ENCODE measurements at regions not wholly inside any gene's neighbourhood (a gene's known extent, or its start where the extent isn't known, plus 50 kb on each side); places are given as distances from the start of the nearest gene placed in this dataset.

DNA sequence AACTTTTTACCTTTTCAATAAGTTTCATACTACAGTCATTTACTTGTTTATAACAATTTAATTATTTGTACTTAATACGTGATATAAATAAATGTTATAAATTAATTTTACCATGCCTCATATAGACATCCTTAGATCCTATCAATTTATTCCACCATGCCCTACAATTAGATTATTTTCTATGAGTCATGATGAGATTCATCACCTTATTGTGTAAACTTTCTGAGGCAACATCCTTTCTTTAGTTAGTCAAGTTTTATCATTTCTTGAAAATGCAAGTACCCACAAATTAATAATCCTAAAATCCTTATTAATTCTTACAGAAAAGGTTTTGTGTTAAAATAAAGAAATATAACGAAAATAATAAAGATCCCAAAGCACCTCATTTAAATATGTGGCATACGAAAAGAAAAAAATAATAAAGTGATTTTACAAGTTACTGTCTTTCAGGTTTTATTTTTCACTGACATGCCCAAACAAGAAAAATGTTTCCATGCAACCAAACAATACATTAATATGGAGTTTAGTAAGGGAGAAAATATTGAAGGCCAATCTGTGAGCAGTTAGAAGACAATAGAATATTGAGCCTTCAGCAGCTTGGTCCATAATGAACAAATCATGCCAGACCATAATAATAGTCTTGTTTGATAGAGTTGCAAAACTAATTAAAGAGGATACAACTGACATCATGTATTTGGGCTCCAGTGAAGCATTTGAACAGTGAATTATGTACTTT, 188.7 kb upstream of the MRPS30 start:
- TF ChIP-seq, protein P1, sequence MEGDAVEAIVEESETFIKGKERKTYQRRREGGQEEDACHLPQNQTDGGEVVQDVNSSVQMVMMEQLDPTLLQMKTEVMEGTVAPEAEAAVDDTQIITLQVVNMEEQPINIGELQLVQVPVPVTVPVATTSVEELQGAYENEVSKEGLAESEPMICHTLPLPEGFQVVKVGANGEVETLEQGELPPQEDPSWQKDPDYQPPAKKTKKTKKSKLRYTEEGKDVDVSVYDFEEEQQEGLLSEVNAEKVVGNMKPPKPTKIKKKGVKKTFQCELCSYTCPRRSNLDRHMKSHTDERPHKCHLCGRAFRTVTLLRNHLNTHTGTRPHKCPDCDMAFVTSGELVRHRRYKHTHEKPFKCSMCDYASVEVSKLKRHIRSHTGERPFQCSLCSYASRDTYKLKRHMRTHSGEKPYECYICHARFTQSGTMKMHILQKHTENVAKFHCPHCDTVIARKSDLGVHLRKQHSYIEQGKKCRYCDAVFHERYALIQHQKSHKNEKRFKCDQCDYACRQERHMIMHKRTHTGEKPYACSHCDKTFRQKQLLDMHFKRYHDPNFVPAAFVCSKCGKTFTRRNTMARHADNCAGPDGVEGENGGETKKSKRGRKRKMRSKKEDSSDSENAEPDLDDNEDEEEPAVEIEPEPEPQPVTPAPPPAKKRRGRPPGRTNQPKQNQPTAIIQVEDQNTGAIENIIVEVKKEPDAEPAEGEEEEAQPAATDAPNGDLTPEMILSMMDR (conservative IDR thresholded peaks at IDR 0.05; ENCODE audit: low read depth, low read length), result no peak
- no peak for DNase-seq (ENCODE audit: low read depth)
- no peak overlapping the region for H3K4me3 ChIP-seq (ENCODE audit: low read length)

DNA sequence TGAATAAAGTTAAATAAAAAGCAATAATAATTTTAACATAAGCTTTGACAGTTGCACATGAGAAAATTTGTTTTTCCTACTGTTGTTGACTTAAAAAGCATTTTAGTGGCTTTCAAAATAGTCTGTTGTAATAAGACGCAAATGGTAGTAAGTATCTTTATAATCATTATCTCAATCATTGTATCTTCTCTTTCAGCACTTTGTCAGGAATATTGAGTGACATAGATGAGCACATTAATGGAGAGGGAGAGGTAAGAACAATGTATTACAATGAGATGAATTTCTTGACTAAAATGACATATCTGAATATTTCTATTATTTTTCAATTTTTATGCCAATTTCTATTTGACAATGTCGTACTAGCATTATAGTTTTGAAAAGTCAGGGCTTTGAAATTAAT, 193.9 kb upstream of the MRPS30 start:
- TF ChIP-seq, protein P1 (conservative IDR thresholded peaks at IDR 0.05; ENCODE audit: low read depth, low read length), result no peak
- DNase-seq (ENCODE audit: low read depth), result no peak
- H3K4me3 ChIP-seq (ENCODE audit: low read length), result no peak overlapping the region

DNA sequence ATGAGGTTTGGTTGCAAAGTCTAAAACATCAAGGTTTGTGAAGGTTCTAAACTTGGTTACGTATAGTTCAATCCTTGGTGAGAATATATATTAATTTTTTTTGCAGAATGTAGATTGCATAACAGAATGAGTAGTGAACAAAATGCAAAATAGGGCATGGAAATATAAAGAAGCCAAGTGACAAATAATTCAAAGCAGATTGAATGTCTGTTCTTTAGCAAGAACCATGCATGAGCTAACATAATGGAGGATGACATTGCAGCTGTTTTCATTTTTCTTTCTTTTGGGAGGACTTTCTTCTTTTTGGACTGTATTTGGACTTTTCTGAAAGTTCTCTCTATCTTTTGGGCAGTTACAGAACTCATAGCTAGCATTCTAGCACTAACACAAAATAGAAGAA, 194.8 kb upstream of the MRPS30 start:
- H3K4me3 ChIP-seq (ENCODE audit: low read length), result no peak overlapping the region
- TF ChIP-seq, protein P1 (conservative IDR thresholded peaks at IDR 0.05; ENCODE audit: low read depth, low read length), result no peak
- DNase-seq (ENCODE audit: low read depth), result no peak

DNA sequence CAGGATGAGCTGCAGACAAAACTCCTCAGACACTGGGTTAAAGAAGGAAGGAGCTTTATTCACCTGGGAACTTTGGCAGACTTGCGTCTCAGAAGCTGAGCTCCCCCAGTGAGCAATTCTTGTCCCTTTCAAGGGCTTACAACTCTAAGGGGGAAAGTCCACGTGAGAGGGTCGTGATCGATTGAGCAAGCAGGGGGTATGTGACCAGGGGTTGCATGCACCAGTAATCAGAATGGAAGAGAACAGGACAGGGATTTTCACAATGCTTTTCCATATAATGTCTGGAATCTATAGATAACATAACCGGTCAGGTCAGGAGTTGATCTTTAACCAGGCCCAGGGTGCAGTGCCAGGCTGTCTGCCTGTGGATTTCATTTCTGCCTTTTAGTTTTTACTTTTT, 202.8 kb upstream of the MRPS30 start:
- DNase-seq (ENCODE audit: low read depth), result no peak
- TF ChIP-seq, protein P1 (conservative IDR thresholded peaks at IDR 0.05; ENCODE audit: low read depth, low read length), result no peak
- H3K4me3 ChIP-seq (ENCODE audit: low read length), result no peak overlapping the region

- DNase-seq (ENCODE audit: low read depth), result no peak
- no peak overlapping the region for H3K4me3 ChIP-seq (ENCODE audit: low read length)
- TF ChIP-seq, protein P1 (conservative IDR thresholded peaks at IDR 0.05; ENCODE audit: low read depth, low read length), result no peak
Observed at GRCh38 chr5:44603496-44604272, 205.1 kb upstream of the MRPS30 start.

GRCh38 chr5:44574678-44575077, 185.5 kb upstream of the FGF10 start:
- no peak for DNase-seq (ENCODE audit: low read depth)
- no peak overlapping the region for H3K4me3 ChIP-seq (ENCODE audit: low read length)
- TF ChIP-seq, protein P1 (conservative IDR thresholded peaks at IDR 0.05; ENCODE audit: low read depth, low read length), result no peak

- TF ChIP-seq, protein P1 (conservative IDR thresholded peaks at IDR 0.05; ENCODE audit: low read depth, low read length), result no peak
- DNase-seq (ENCODE audit: low read depth), result no peak
Observed at GRCh38 chr5:44568519-44568918, 179.3 kb upstream of the FGF10 start.

More at GRCh38 chr5:44568519-44568918, 179.3 kb upstream of the FGF10 start:
- H3K4me3 ChIP-seq (ENCODE audit: low read length), result no peak overlapping the region
